NCI-H526 (cell line): ENCODE measurements at regions not wholly inside any gene's neighbourhood (a gene's known extent, or its start where the extent isn't known, plus 50 kb on each side); places are given as distances from the start of the nearest gene placed in this dataset.

ENCODE experiments used
- DNase-seq, 2 experiments: peaks; one replicate each; lab custom pipeline; 2025; lab: John Stamatoyannopoulos, UW

DNA sequence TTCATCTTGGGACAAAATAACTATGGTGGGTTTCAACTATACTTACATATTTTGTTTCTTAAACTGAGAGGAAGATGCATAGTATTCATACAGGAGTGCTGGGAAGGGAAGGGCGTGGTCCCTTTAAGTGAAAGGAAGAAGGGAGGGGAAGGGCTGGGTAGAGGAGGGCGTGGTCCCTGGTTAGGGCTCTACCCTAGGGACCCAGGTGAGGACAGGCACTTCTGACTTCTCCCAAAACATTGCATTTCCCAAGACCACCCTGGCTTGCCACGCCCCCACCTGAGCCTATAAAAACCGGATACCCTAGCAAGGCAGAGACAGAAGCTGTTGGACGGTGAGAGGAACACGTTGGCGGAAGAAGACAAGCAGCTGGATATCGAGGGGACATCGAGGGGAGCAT is 157.6 kb upstream of the PLXNA4 start:
- no peak for DNase-seq

DNA sequence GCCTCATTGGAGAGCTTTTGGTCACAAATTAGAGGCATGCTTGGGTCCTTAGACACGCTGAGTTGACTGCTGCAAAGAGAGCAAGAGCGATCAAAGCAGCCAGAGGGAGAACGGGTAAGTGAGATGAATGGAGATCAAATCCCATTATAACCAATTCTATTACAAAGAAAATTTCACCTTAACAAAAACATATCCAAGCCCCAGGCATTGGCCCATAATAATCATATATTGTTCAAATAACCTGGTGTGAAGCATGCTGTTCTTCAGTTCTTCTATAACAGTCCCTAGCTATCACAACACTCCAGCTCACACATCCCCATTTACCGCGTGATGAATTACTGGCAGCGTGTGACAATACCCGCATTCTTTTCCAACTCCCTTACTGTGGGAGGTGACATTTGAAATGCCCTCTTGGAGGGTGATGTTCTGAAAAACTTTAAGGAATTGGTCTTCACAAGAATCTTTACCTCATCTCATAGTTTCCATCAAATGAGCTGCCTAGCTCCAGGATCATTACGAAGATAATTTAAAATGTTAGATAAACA is 156.1 kb upstream of the PLXNA4 start:
- no peak for DNase-seq

DNA sequence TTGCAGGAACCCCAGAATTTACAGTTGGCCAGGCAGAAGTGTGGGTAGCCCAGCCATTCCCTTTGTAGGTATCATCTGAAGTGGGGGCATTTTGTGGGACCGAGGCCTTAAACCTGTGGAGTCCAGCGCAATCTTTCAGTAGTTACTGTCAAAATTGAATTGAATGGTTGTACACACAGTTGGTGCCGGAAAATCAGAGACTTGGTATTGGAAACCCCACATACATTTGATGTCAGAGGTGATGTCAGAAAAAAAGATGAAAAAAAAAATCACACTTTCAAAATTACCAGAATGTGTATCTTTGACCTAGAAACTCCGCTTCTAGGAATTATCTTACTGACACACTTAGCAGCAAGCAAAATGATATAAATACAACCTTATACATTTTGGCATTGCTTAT is 153.8 kb upstream of the PLXNA4 start:
- DNase-seq, result no peak

DNA sequence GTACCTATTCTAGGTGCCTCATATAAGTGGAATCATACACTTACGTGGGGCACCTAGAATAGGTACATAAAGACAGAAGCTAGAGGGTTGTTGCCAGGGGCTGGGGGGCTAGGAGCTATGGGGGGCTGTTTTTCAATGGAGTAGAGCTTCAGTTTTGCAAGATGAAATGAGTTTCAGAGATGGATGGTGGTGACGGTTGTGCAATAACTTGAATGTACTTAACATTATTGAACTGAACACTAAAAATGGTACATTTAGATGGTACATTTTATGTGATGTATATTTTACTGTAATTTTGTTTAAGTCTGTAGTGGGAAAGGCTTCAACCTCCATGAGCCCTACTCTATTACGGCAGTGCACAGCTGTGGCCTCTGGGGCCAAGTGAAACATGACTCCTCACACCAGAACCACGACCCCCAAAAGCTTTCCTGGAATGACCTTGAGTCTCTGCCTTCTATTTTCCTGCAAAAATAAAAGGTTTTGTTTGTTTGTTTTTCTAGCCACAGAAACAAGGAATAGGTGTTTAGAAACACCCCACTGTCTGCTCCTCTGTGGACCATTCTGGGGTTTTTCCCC is 147.3 kb upstream of the PLXNA4 start:
- DNase-seq, result no peak

DNA sequence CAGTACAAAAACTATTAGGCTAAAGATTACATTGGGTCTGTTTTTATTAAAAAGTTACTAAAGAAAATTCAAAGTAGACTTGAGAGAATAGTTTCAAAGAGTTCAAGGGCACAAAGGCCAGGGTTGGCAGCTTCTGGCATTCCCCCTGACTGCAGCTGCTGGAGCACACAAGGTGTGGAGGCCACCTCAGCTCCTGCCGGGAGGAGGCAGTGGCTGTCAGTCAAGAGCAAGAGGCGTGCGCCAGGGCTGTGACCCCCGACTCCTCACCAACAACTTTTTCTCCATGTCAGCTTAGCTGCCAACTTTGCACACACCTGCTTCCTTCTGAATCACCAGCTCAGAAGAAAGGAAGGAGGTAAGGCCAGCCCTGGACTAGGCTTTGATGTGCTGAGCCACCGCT is 144.6 kb upstream of the PLXNA4 start:
- no peak for DNase-seq

DNA sequence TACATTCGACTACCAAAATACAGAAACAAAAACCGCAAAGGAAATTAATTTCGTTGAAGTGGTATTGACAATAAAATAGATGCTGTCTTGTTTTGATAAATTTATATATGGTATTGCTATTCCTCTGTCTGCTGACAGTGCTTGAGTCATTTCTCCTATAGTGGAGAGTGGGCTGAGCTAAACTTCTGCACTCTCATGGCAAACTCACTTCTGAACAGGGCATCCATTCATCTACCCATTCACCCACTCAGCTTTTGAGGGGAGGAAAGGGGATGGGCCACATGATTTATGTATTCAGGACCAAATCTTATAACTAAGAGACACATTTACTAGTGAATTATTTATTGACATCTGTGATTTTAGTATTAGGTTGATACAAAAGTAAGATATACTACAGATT is 137.6 kb upstream of the PLXNA4 start:
- DNase-seq, result no peak

DNA sequence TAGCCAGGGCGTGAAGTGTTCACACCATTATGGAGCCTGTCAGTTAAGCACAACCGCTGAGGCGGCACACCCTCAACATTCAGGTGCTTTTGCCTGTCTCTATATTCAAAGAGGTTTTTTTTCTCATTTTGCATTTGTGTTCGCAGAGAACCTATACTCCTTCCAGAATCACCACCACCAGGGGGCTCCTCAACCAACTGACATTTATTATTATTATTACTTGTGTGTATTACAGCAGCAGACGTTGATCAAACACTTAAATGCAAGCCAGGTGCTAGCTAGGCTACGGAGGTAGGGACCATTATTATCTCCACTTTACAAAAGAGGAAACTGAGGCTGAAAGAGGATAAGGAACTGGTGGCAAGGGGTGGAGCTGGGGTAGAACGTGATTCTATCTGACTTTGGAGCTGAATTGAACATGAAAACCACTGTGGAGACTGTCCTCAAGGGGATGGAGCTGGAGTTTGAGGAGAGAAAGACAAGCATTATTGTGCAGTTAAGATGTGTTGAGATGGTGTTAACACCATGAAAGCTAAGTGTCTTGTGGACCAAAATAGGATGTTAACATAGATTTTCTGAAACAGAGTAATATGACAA is 133.8 kb upstream of the PLXNA4 start:
- peak in 1 of 2 experiments; percentile 36 for DNase-seq

DNA sequence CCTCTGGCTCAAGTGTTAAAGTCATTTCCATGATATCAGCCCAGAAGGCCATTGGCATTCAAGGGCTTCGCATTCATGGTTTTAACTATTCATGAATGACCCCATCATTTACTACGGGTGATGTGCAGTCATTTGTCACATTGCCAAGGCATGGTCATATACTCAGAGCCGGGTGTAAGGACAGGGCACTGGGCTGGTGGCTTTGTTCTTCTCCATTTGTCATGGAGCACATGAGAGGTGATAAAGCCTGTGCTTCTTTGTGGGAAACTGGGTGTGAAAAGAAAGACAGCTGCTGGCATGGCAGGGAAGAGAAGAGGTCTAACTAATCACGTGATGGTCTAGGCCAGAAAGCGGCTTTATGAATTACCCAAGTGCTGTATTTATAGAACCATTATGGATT is 132.2 kb upstream of the PLXNA4 start:
- no peak for DNase-seq

DNA sequence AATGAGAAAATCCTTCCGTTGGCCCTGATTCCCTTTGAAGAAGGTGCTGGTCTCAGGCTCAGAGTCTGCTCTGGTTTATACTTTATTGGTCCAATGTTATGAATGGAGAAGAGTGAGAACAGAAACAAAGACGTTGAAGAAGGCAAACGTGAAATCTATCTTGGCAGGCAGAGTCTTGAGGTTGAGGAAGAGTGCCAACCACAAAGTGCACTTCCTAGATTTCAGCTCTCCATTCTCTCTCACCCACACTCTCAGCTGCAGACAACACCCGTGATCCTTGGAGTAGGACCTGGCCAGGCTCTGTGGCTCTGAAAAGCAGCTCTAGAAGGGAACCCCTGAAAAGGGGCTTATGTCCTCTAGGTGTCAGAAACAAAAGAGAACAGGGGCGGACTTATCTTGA is 128.9 kb upstream of the PLXNA4 start:
- no peak for DNase-seq

DNA sequence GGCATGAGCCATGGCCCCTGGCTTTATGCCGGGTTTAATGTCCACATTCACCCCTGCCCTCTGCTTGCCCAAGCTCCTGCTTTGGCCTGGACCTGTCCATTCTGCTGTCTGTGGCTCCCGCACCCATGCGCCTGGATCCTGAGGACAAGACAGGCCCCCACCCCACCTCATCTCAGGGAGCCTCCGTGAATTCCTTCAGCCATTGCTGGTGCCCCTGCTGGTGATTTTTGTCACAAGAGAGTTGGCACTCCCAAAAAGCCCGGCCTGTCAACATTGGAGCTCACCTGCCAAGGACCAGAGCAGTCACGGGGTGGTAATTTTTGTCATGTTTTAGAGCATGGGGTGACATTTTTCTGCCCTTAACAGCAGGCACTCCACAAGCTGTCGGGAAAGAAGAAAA is 127.5 kb upstream of the PLXNA4 start:
- DNase-seq, result no peak

DNA sequence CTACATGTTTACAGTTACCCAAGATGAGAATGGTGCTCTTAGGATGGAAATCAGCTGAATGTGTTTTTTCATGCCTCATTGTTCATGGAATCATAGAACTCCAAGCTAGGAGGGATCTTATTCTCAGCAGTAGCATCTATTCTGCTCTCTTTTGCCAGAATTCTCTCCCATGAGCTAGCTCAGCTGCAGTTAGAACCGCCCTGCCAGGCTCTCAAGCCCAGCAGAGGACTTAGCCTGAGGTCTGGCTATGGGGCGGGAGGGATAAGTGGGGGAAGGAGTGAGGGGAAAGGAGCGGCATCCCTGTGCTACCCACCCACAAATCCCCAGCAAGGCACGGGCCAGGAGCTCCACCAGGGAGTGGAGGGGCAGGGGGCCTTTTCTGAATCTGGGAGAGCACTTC is 120.7 kb upstream of the PLXNA4 start:
- DNase-seq, result no peak

DNA sequence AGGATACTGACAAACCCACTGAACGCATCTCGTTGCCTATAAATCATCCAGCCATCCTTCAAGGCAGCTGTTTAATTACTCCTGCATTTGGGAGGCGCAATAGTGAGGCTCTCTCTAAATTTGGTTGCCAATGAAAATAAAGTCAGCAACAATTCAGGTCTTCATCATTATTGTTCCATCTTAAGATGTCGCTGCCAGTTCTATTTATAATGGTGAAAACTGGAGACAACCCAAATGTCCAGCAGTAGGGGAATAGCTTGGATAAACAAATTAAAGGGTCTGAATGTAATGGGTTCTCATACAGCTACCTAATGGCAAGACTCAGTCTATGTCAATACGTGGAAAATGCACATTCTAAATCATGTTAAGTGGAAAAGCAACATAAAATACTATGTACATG is 120.1 kb upstream of the PLXNA4 start:
- no peak for DNase-seq

DNA sequence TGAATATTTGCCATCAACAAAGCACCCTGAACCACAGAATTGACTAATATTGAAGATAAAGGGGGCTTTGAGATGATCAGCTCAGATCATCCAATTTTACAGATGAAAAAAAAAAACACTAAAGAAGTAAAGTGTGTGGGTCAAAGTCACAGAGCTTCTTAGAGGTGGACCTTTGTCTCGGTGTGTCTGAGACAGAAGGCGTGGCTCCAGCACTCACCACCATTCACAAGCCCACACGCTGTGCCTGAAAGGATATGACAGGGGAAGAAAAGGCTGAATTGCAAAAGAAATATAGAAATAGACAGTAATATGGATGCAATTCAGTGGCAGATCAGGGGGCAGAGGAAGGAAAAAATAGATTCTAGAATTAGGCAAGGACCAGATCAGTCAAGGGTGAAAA is 114.9 kb upstream of the PLXNA4 start:
- no peak for DNase-seq

DNA sequence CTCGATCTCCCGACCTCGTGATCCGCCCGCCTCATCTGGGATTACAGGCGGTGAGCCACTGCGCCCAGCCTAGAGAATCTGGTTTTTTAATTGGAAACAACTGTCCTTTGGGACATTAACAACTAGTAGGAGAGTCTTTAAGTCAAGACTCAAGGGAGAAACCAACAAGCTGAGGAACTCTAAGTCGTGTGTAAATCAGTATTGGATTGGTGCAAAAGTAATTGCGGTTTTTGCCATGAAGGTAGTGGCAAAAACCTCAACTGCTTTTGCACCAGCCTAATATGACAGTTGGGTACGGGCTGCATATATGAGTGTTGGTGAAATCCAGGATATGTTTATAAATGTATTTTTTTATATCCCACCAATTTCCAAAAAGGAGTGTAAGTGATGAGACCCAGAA is 113.9 kb upstream of the PLXNA4 start:
- DNase-seq, result no peak

DNA sequence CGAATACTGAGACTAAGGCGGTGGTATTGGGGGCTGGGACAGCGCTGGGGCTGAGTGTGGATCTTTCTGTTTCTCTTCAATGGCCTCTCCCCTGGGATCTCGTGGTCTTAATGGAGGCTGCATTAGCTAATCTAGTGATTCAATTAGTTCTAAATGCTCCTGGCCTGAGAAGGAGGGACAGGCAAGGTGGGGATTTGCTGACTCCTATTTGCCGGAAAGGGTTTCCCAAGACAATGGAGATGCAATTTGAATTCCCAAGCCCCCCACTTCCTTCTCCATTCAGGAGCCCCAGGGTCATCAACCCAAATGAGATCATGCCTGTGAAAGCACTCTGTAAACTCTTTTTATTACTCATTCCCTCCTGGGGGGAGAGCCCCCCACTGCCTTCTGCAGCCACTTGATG is 111.7 kb upstream of the PLXNA4 start:
- DNase-seq, result no peak

DNA sequence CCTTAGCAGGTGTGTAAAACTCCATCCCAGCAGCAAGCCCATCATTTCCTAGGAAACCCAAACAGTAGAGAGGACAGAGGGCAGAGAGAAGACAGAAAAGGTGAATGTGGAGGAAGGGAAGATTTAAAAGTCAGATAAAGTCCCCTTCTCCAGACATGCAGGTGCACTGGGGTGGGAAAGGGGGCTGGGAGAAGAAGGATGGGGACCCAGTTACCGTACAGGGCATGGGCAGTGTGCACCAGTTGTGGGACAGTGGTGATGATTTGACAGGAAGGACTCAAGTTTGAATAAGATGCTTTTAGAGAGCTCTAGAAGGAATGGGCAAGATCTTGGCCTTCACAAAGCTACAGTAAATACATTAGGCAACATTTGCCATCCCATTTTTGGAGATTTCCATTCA is 110.7 kb upstream of the PLXNA4 start:
- DNase-seq, result no peak

DNA sequence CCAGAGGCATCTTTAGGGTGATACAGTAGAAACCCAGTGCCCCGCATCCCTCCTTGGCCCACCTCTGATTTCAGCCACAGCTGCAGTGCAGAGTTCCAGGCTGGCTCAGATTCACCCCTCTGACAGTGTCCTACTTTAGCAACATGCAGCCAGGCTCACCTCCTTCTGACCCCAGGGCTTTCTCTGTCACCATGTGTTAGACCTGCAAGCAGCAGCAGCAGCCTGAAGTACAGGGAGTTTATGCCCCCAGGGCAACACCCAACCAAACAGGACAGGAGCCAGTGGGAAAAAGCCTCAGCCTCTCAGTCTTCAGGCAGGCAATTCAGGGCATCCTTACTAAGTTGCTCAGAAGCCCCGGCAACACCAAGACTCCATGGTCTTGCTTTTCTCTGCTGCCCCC is 109.0 kb upstream of the PLXNA4 start:
- no peak for DNase-seq

DNA sequence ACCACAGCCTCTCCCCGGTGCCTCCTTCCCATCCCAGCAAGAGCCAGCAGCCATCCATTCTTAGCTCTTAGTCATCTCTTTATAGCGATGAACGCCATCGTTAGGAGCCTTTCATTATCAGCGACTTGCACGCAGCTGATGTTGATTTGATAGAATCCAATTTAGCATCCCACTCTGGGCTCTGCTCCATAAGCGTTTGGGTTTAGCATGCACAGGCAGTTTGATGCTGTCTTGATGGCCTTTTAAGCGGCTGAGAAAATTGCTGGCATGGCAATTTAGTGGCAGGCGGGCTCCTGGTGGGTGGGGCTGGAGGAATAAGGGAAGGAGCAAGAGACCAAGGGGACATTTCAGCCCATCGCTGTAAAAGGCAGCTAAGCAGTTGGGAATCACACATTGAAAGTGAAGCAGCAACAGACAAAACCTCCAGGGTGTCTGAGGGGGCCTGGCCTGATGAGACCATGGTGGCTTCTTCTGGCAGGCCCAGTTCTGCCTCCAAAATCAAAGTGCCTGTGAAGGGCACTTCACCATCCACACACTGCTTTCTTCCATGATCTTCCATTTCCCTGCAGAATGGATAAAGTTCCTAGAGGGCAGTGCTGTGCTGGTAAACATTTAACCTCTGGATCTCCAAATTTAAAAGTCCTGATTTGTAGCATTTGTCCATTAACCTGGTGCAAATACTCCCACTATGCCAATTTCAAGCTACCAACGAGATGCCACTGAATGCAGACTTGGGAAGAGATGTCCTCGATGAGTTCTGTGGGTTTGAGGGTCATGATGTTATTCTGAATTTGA is 107.8 kb upstream of the PLXNA4 start:
- no peak for DNase-seq

DNA sequence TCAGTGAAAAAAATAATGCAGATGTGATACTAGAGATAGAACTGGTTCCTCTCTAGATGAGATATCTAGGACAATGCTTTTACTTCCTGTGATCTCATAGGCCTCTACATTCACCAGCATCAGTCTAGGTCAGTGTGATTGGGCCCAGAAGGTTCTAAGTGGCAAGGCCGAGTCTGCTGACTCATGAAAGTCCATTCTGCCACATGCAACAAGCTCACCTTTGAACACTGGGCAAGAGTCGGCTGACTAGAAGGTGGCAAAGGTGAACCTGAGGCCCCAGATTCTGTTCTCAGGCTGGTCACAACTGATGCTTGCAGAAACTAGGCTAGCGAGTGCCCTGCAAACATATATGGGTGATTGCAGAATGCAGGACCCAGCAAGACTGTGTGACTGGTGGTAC is 105.7 kb upstream of the PLXNA4 start:
- no peak for DNase-seq

DNA sequence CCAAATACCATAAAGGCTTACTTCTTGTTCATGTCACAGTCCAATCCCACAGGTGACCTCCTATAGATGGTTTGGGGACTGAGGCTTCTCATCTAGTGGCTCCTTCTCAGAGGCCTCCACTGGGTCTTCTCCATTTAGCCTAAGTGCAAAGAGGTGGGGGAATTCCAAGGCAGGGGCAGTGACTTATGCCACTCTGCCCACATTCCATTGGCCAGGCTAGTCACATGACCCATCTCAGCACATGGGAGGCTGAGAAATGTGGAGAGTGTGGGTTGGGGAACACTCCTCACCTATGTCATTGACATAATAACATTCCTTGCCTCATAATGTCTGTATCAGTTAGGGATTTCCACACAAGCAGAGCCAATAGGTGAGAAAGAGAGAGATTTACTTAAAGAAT is 104.3 kb upstream of the PLXNA4 start:
- DNase-seq, result no peak

DNA sequence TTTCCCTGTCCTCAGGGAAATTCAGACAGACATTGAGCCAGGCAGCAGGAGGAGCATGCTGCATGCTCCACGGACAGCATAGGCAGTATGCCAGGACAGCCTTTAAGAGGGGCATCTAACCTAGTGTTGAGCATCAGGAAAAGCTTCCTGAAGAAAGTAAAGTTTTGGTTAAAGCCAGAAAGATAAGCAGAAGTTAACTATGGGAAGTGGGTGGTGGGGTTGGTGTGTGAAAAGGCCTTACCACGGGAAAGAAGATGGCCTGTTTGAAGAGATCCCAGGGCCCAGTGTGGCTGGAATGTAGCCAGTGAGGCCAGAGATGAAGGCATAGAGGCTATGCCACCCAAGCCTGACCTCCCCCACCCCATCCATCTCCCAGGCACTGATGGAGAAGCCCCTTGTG is 102.4 kb upstream of the PLXNA4 start:
- no peak for DNase-seq

DNA sequence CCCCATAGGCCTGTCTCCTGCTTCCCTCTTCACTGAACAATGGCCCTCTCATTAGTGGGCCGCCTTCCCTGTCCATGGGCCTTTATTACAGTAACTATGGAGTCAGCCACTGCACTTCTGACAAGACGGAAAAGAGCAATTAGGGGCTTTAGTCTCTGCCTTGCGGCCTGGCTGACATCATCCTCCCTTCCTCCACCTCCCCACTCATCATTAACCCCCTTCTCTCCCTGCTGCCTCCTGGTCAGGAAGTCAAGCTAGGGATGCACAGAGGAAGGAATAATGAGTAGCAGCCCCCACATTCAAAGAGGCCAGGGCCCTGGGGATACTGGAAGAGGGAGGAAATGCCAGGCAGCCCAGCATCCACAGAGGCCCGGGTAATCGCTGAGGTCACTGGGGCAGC is 101.6 kb upstream of the PLXNA4 start:
- no peak for DNase-seq

DNA sequence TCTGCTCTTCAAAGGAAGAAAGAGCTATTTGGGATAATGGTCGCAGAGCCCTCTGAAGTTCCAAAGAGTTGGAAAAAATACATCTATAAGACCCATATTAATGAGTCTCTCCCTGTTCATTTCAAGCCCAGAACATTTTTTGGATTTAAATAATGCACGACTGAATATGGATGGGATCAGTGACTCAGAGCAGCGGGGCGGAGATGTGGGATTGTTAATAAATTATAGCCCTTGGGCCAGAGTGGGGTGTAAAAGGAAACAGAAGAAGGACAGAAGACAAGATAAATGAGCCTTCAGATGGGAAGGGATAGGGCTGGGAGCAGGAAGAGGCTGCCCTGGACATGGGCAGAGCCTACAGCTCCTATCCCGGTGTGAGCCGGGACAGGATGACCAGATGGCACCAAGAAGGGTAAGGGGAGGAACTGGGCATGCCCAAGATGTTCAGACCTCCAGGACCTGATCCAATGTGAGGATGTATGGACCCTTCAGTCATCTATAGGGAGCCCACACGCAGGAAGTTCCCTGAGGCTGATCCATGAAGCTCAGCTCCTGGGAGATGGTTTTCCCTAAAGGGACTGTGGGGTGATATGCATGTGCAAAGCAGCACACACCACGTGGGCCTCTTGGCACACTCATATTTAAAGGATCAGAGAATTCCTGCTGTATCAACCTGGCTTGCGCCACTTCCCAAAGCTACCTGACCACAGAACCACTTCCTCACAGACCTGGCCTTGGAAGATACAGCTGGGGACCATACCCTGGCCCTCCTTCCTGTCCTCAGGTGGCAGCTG is 96.1 kb upstream of the PLXNA4 start:
- DNase-seq, result no peak
